ENCODE measurements at regions not wholly inside any gene's neighbourhood (a gene's known extent, or its start where the extent isn't known, plus 50 kb on each side); places are given as distances from the start of the nearest gene placed in this dataset.
"Not testable (repeated sequence)": the region's sequence is repeated elsewhere in the genome, so short reads cannot be mapped to it uniquely, and the experiment has no call there.

DNA sequence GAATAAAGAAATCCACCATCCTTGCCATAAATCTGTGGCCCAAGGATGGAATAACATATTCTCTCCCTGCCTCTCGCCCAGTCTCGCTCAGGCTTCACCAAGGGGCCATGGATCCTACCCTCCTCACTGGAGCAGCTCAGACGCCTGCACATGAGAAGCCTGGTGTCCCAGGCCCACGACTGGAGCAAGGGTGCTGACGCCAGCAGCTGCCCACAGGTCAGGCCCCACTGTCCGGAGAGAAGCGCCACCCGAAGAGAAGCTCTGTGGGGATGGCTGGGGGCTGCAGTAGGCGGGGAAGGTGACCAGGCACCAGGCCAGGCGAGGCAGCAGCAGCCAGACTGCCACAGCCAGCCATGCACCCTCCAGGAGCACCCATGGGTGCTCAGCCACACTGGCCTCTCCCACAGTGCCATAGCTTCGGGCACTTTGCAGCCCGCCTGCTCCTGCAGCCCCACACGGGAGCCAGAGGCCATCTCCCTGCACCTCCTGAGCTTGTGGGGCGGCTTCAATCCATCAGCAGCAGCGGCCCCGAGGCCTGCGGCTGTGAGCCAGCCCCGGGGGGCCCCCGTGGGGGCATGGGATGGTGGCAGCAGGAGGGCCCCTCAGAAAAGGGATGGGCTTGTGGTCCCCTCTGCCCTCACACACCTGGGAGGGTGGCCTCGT is 286.2 kb upstream of the SGK1 start:
- DNase-seq (ENCODE audit: low spot score): no peak
- intact Hi-C loops (cut with DNase I): no loop called here

DNA sequence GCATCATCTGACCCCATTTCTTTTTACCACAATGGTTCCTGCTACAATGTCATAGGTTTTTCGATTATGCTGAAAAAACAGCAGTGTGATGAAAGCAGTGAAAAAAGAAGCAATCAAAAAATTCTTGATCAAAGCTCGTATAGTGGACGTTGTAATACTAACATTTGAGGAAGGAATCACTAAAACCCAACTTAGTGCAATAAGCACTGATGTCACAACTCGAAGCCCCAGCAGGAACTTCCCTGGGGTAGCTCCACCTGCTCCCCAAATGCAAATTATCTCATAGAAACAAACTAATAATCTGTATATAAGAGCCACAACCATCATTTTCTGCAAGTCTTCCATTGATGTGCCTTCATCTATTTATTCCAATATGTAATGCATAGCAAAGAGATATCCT is 285.6 kb upstream of the SGK1 start:
- no peak for DNase-seq (ENCODE audit: low spot score)
- intact Hi-C loops (cut with DNase I): no loop called here

DNA sequence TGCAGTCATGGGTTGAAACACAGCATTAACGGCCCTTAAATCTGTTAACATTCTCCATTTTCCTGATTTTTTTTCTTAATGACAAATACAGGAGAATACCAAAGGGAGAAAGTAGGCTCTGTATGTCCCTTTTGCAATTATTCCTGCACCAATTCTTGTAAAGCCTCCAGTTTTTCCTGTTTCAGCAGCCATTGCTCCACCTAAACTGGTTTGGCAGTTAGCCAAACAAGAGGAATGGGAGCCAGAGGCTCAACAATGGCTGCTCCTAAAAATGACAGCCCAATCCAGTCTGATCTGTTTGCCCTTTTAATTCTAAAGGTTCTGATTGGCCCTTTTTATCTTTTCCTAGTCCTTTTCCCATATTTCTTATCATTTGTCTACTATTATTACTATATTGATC is 284.2 kb upstream of the SGK1 start:
- no peak for DNase-seq (ENCODE audit: low spot score)
- intact Hi-C loops (cut with DNase I): no loop called here

DNA sequence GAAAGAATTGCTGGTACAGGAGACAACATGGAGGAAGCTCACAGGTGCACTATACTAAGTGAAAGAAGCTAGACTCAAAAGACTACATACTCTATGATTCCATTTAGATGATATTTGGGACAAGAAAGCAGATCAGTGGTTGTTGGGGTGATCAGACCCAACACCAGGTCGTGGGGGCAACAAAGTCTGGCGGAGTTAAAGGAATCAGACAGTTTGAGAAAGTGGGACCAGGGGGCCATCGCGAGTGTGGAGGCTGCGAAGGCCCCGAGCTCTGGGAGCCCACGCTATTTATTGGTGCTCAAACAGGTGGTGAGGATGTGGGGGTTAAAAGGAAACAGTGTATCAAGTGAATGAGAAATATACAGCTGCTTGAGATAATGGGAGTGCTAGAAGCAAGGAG is 282.8 kb upstream of the SGK1 start:
- intact Hi-C loops (cut with DNase I): no loop called here
- no peak for DNase-seq (ENCODE audit: low spot score)

DNA sequence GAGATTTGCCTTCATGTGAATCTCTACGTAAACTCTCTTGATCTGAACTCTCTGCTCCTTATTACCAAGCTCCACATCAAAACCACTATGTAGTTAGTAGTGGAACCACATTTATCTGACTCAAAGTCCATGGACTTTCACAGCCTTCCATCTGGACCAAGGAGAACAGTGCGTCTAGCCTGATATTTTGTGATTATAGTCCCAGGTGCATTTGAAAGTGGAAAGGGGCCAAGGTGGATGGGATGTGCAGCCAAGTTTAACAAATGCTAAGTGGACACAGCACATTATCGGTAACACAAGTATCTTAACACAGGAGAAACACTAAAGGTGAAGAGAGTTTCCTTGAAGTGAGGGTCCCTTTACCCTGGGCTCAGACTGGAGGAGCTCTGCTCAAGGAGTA is 281.2 kb upstream of the SGK1 start:
- intact Hi-C loops (cut with DNase I): loop anchor here in 1 of 2 donors (5.0 kb wide), 1 partner anchor 472 kb away; no protein-coding TSS in a partner anchor
- DNase-seq (ENCODE audit: low spot score): no peak

DNA sequence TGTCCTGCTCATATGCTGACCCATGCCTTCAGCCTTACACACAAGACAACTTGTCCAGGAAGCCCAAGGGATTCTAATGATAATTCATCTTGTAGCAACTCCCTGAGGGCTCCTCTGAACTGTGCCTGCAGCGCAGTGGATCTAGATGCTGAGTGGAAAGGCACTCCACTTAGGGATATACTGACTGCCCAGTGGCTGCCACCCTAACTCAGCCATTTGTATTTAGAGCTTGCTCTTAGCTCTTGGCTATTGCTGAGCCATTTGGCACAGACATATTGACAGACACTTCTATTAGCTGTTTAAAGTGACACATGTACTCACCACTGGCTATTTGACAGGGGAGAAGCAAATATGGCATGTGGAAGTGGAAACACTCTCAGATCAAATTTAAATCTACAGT is 278.3 kb upstream of the SGK1 start:
- DNase-seq (ENCODE audit: low spot score): no peak
- intact Hi-C loops (cut with DNase I): loop anchor here in 1 of 2 donors (5.0 kb wide), 1 partner anchor 469 kb away; no protein-coding TSS in a partner anchor

DNA sequence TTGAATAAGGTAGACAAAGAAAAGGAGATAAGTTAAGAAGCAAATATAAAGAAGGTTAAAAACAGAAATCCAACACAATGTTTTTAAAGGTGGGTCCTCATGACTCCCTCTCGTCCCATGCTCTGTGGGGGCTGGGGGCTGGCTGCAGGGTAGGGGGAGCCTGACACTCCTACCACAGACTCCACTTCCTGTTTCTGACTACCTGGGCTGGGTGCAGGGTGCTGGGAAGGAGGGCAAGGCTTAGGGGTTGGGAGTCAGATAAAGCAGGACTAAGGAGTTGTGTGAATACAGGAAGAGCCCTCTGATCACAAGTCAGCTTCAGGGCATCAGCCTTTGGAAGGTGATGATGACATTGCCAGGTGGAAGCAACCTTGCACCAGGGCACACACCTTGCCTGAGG is 277.0 kb upstream of the SGK1 start:
- intact Hi-C loops (cut with DNase I): loop anchor here in 1 of 2 donors (5.0 kb wide), 1 partner anchor 468 kb away; no protein-coding TSS in a partner anchor
- DNase-seq (ENCODE audit: low spot score): no peak

DNA sequence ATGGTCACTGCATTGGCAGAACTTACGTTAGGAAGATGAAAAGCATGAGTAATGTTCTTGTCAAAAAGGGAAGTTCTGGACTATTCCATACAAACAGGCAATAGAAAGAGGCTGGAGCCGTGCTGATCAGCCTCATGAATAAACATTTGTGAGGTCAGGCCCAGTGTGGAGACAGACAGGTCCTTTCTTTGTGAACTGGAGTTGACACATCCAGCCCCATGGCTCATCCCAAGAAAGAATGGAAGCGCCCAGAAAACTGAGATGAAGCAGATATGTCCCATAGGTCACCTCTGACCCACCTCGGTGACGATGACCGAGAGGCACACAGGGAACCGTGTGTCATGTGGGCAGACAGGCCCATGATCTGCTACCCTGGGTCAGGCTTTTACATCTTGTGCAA is 276.0 kb upstream of the SGK1 start:
- no peak for DNase-seq (ENCODE audit: low spot score)
- intact Hi-C loops (cut with DNase I): no loop called here

DNA sequence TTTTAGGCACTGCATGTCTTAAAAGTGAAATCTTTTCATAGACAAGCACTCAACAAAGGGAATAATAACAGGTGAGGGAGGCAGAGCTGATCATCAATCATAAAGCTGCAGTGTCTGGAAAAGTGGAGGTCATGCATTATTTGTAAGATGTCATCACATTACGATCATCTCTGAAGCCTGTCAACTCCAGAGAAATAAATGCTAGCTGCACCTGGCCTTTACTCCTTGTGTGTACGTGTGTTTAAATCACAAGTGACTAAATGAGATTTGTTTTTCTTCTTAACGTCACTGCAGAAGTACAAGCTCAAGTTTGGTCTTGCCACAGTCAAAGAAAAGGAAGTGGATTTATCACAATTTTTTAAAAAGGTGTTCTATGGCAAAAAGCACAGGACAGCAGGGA is 275.5 kb upstream of the SGK1 start:
- intact Hi-C loops (cut with DNase I): no loop called here

DNA sequence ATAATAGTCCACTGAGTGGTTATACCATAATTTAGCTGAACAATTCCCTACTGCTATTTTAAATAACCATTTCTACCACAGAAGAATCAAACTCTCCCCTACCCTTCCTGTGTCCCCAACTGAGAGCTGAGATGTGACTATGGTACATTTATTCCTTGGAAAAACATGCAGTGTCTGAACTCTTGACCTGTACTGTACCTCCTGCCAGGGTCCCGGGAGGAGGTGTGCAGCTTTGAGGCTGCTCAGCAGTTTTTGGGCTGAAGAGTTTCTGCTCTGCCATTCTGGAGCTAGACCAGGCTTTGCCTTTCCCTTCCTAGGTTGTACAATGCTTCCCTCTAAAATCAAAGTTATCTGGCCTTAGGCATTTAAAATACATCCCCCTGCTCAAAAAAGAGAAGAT is 275.1 kb upstream of the SGK1 start:
- no peak for DNase-seq (ENCODE audit: low spot score)
- intact Hi-C loops (cut with DNase I): no loop called here

More for the DNA sequence above, 275.5 kb upstream of the SGK1 start:
- no peak for DNase-seq (ENCODE audit: low spot score)

DNA sequence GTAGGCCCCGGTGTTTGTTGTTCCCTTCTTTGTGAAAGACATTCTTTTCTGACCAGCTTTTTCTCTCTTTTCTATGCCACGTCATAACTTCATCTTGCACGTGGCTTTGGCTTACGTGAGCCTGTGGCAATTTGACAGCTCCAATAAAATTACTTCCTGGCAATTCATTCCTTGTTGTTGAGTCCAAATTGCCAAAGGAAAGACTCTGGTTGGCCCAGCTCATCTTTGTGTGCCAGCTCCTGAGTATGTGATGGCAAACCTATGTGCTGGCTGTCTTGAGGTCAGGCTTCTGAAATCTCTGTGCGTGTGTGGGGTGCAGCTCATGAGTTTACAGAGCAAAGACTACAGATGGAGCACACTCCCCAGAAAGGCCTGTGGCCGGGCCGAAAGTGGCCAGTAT is 272.5 kb upstream of the SGK1 start:
- intact Hi-C loops (cut with DNase I): no loop called here
- no peak for DNase-seq (ENCODE audit: low spot score)

DNA sequence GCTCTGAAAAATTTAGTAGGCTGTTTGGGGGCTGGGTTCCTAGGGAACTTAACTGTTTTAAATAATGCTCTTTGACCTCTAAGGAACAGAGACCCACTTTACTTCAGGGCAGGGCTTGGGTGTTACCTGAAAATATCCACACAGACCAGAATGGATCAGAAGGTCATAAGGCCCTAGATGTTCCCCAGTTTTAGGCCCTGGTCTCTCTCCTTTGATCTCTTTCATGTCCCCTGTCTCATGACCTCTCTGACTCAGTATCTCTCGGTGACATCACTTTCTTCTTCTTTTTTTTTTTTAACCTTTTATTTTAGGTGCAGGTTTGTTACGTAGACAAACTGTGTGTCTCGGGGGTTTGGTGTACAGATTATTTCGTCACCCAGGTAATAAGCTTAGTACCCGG is 272.1 kb upstream of the SGK1 start:
- no peak for DNase-seq (ENCODE audit: low spot score)
- intact Hi-C loops (cut with DNase I): no loop called here

DNA sequence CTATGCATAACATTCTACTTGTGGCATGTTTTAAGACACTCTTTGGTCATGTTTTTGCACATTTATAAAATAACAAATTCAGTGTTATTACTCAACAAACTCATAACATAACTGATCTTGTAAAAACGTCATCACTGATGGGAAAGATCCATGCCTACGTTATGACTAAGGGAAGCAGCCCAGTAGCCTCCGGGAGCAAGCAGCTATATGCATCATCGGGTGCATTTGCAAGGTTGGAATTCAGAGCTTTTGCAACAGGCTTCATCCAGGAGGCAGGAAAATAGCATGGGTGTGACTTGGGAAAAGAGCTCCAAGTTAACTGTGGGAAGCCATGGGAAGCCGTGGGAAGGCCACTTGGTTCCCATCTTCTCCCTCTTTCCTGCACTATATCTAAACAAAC is 271.6 kb upstream of the SGK1 start:
- intact Hi-C loops (cut with DNase I): no loop called here
- no peak for DNase-seq (ENCODE audit: low spot score)

DNA sequence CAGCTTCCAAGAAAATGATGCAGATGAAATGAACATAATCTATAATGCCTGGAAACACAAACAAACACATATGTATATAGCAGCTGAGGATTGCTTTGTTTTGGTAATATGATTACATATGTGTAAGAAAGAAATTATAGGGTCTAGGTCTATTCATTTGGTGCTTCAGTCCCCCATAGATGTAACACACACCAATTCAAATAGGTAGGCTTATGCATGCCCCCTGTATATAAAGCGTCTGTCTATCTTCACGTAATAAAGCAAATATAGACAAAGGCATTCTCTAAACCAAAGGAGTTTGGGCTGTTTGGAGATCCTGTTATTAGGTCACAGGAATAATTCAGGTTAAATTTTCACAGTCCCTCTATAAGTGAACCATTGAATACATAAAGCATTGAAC is 270.4 kb upstream of the SGK1 start:
- no peak for DNase-seq (ENCODE audit: low spot score)
- intact Hi-C loops (cut with DNase I): no loop called here

DNA sequence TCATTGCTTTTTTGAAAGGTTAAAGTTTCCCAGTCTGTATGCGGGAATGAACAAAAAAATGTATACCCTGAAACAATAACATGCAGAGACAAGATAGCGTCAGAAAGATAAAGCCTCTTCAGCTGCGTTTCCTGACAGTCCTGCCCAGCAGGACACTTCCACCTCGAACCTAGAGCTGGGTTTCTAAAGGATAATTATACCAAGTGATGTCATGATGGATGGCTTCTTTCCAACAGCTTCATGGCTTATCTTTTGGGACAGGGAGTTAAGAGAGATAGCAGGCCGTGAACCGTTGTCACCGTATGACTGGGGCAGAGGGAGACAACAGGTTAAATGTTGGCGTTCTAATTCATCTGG is 267.6 kb upstream of the SGK1 start:
- DNase-seq (ENCODE audit: low spot score): no peak
- intact Hi-C loops (cut with DNase I): no loop called here

DNA sequence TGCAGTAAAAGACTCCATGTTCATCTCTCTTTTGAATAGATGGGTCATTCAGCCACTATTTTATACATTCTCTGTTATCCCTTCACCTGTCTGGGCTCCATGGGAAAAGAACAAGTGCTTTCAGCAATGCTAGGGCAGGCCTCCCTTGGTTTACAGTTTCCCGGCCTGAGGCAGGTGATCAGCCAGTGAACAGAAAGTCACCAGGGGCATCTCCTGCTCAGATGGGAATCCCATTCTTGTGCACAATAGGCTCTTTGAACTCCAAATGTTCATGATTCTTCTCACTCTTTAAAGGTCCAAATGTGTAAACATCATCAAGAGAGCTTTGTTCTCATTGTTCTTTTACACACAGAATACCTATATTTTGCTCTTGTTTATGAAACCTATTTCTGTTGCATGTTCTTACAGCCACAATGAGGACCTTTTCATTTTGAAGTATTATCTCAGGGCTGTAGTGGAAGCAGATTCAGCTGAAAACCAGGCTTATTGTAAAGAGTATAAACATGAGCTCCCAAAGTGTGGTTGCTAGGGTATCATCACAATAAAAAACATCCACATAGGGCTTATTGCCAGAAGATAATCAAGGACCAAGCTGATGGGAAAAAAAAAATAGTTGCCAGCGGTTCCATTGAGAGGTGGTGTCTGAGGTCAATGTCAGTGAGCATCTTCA is 267.1 kb upstream of the SGK1 start:
- intact Hi-C loops (cut with DNase I): no loop called here
- no peak for DNase-seq (ENCODE audit: low spot score)

DNA sequence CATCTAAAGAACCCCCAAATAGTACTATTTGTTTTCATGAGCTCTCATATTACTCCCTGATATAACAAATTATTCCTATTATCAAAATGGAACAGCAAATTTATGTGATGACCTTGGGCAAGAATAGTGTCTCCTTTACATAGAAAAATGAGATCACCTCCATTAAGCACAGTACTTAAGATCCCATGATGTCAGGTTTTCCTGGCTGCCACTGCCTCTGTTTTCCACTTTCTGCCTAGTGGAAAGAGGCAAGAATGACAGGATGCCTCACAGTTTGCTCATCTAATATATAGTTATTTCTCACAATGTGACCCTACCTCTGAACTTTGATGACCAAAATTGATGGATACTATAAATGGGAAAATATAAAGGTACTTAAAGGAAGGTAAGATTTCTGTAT is 260.1 kb upstream of the SGK1 start:
- intact Hi-C loops (cut with DNase I): no loop called here
- DNase-seq (ENCODE audit: low spot score): no peak

DNA sequence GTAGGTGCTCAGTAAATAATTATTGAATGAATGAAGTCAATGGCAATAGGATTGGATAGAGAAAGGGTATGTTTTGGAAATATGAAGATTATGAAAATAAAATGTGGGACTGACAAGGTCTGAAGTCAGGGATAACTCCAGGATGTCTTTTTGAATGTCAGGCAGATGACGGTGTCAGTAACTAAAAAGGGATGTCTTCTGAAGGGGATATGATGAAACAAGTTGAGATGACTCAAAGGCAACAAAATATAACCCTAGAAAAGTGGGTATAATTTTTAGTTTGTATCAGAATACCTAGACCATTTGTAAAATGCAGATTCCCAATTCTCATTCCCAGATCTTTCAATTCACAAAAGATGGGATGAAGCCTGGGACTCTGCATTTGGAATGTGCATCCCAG is 257.3 kb upstream of the SGK1 start:
- intact Hi-C loops (cut with DNase I): no loop called here
- no peak for DNase-seq (ENCODE audit: low spot score)

DNA sequence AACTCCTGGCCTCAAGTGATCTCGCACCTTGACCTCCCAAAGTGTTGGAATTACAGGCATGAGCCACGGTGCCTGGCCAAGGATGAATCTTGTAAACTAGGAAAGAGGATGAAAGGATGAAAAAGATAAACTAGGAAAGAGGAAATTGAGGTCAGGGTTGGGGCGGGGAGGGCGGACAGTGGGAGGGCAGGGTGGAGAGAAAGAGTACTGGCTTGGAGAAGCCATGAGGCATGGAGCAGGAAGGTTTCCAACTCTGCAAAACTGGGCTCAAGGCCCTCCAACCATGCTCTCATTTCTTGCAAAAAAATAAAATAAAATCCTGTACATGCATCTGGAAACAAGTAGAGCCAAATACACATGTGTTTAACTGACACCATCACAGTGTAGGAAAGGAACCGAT is 256.6 kb upstream of the SGK1 start:
- intact Hi-C loops (cut with DNase I): no loop called here
- no peak for DNase-seq (ENCODE audit: low spot score)

DNA sequence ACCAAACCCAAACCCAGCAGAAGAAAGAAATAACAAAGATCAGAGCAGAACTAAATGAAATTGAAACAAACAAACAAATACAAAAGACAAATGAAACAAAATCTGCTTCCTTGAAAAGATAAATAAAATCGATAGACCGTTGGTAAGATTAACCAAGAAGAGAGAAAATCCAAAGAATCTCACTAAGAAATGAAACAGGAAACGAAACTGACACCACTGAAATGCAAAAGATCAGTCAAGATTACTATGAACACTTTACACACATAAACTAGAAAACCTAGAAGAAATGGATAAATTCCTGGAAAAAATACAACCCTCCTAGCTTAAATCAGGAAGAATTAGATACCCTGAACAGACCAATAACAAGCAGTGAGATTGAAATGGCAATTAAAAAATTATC is 252.1 kb upstream of the SGK1 start:
- intact Hi-C loops (cut with DNase I); DNase-seq (ENCODE audit: low spot score): not testable (repeated sequence)

DNA sequence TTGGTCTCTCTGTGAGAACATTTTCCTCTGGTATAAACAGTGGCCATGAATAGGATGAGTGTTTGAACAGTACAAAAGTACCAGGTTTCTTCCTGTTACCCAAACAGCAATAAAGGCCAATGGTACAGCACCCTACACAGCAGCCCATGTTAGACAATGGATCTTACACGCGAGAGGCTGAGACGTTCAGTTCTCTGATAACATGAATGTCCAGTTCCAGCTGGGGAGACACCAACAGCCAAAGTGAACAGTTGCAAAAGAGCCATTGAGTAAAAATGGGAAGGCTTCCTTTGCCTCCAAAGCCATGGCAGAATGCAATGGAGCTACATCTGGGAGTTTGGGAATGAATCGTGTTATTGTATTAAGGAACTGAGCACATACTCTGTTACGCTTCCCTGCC is 246.8 kb upstream of the SGK1 start:
- no peak for DNase-seq (ENCODE audit: low spot score)
- intact Hi-C loops (cut with DNase I): no loop called here
